NT2/D1 (cell line): ENCODE measurements at regions not wholly inside any gene's neighbourhood (a gene's known extent, or its start where the extent isn't known, plus 50 kb on each side); places are given as distances from the start of the nearest gene placed in this dataset.

Experiments used
- SUZ12 ChIP-seq: IDR thresholded peaks from 2 replicates; pipeline ENCODE4 v1.6.1; 2011; ENCODE audit not compliant: insufficient read length, insufficient read depth; ENCODE audit errors: extremely low read depth
- YY1 ChIP-seq: IDR thresholded peaks from 2 replicates; pipeline ENCODE4 v1.6.1; 2011; ENCODE audit not compliant: insufficient read length, insufficient read depth

- TF ChIP-seq SUZ12 = no peak
- no peak for TF ChIP-seq YY1
Measured at GRCh38 chr17:71938340-71939010, 182.3 kb upstream of the SOX9 start.
